HG03095 (cell line): ENCODE measurements at regions not wholly inside any gene's neighbourhood (a gene's known extent, or its start where the extent isn't known, plus 50 kb on each side); places are given as distances from the start of the nearest gene placed in this dataset.
"Not testable (repeated sequence)": the region's sequence is repeated elsewhere in the genome, so short reads cannot be mapped to it uniquely, and the experiment has no call there.

Experiments used
- ATAC-seq: cut with Tn5 transposase; IDR thresholded peaks from one replicate; pipeline ENCODE4 v1.9.1; 2021; ENCODE audit warnings: moderate library complexity; ENCODE audit not compliant: unreplicated experiment

- no peak for ATAC-seq
Observed at GRCh38 chr5:67989456-67989855, 226.1 kb upstream of the PIK3R1 start.

- no peak for ATAC-seq
Observed at GRCh38 chr5:67986761-67987160, 228.8 kb upstream of the PIK3R1 start.

GRCh38 chr5:67985686-67986387, 229.7 kb upstream of the PIK3R1 start:
- ATAC-seq: no peak

GRCh38 chr5:67984546-67984945, 231.0 kb upstream of the PIK3R1 start:
- no peak for ATAC-seq

GRCh38 chr5:67983251-67984110, 232.1 kb upstream of the PIK3R1 start:
- no peak for ATAC-seq

GRCh38 chr5:67982160-67982559, 233.4 kb upstream of the PIK3R1 start:
- ATAC-seq: not testable (repeated sequence)

GRCh38 chr5:67978171-67978570, 237.4 kb upstream of the PIK3R1 start:
- ATAC-seq: no peak

GRCh38 chr5:67976891-67977601, 238.5 kb upstream of the PIK3R1 start:
- no peak for ATAC-seq

- ATAC-seq: no peak
Observed at GRCh38 chr5:67976181-67976580, 239.4 kb upstream of the PIK3R1 start.

GRCh38 chr5:67974471-67974870, 241.1 kb upstream of the PIK3R1 start:
- ATAC-seq: no peak

GRCh38 chr5:67974054-67974453, 241.5 kb upstream of the PIK3R1 start:
- ATAC-seq: no peak

- ATAC-seq: no peak
Observed at GRCh38 chr5:67971971-67972821, 243.4 kb upstream of the PIK3R1 start.

GRCh38 chr5:67971223-67971830, 244.2 kb upstream of the PIK3R1 start:
- no peak for ATAC-seq

- no peak for ATAC-seq
Observed at GRCh38 chr5:67969631-67970030, 245.9 kb upstream of the PIK3R1 start.

GRCh38 chr5:67969176-67969575, 246.4 kb upstream of the PIK3R1 start:
- ATAC-seq: no peak

GRCh38 chr5:67966712-67967111, 248.8 kb upstream of the PIK3R1 start:
- no peak for ATAC-seq

- ATAC-seq: no peak
Observed at GRCh38 chr5:67964619-67965018, 250.9 kb upstream of the PIK3R1 start.

- ATAC-seq: no peak
Observed at GRCh38 chr5:67963789-67964519, 251.6 kb upstream of the PIK3R1 start.

- no peak for ATAC-seq
Observed at GRCh38 chr5:67960939-67961338, 254.6 kb upstream of the PIK3R1 start.

- no peak for ATAC-seq
Observed at GRCh38 chr5:67957374-67957773, 258.2 kb upstream of the PIK3R1 start.
